ENCODE measurements at regions not wholly inside any gene's neighbourhood (a gene's known extent, or its start where the extent isn't known, plus 50 kb on each side); places are given as distances from the start of the nearest gene placed in this dataset.

DNA sequence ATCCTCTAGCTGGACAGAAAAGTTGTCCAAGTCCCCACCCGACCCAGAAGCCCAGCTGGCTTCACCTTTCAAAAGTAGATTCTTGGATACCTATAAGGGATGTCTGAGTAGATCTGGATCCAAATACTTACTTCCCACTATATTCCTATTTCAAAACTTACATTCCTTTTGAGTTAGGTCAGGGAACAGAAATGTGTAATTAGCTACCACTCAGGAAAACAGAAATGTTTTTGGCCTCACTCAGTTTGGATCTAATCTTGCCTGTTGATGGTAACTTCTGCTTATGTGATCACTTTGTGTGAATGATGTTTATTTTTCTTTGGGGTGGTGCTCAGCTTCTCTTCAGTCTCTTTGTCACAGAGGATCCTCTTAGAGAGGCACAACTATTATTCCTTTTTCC, 814.4 kb upstream of the RGS18 start:
- Histone ChIP-seq H3K4me3 (no peak overlapping the region), H3K9me3 (no peaks in the 10 kb centered on the region), H3K27me3 (ENCODE audit: insufficient read depth in 3 of 3, low read length in 2 of 3) (no peaks in the 10 kb centered on the region), H3K36me3 (ENCODE audit: insufficient read depth in 1 of 2, low read depth in 1 of 2) (no peaks in the 10 kb centered on the region), H3K4me1 (no peaks in the 10 kb centered on the region), H3K27ac (no peak overlapping the region)
- DNase-seq (no peak), ATAC-seq (no peak)
- intact Hi-C loops (cut with DNase I), result no loop called here
- TF ChIP-seq CTCF (IDR thresholded peaks at IDR 0.05), result no peak
- 40 to 48% (median 41%) methylated on average over 1 of the region's 1 CpG for WGBS, 3 donors

GRCh38 chr1:191346381-191346780, 811.9 kb upstream of the RGS18 start:
- WGBS, 3 donors, result 68 to 77% (median 74%) methylated on average over 3 of the region's 3 CpGs
- Histone ChIP-seq H3K4me3 (no peak overlapping the region), H3K4me1 (no peaks in the 10 kb centered on the region), H3K27ac (no peak overlapping the region), H3K9me3 (no peaks in the 10 kb centered on the region), H3K27me3 (ENCODE audit: insufficient read depth in 3 of 3, low read length in 2 of 3) (no peaks in the 10 kb centered on the region), H3K36me3 (ENCODE audit: insufficient read depth in 1 of 2, low read depth in 1 of 2) (no peaks in the 10 kb centered on the region)
- TF ChIP-seq CTCF (IDR thresholded peaks at IDR 0.05), result no peak
- DNase-seq, result no peak
- ATAC-seq, result no peak
- intact Hi-C loops (cut with DNase I), result no loop called here

GRCh38 chr1:191348328-191348727, 809.9 kb upstream of the RGS18 start:
- ATAC-seq (no peak), DNase-seq (no peak)
- Histone ChIP-seq H3K4me1 (no peaks in the 10 kb centered on the region), H3K9me3 (no peaks in the 10 kb centered on the region), H3K27ac (no peak overlapping the region), H3K4me3 (no peak overlapping the region), H3K36me3 (ENCODE audit: insufficient read depth in 1 of 2, low read depth in 1 of 2) (no peaks in the 10 kb centered on the region), H3K27me3 (ENCODE audit: insufficient read depth in 3 of 3, low read length in 2 of 3) (no peaks in the 10 kb centered on the region)
- 85 to 91% (median 88%) methylated on average over 3 of the region's 3 CpGs for WGBS, 3 donors
- TF ChIP-seq CTCF (IDR thresholded peaks at IDR 0.05), result no peak
- intact Hi-C loops (cut with DNase I), result no loop called here

DNA sequence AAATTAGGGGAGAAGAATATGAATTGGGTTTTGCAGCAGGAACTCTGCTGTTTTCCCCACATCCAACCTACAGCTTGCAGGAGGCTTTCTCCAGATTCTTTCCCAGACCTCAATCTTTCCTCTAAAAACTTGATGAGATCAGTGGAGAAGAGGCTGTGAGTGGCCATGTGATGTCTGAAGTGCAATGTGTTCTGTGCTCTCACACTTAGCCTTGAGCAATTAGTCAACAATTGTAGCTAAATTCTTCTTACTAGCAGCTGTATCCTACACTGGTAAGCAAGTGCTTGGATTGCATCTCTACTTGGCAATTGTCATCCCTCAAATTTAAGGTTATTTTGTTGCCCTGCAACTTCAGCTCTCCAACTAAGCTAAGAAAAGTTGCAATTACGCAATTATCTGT, 807.3 kb upstream of the RGS18 start:
- WGBS, 3 donors, result 0% methylated on average over 1 of the region's 1 CpG
- Histone ChIP-seq H3K4me1 (no peaks in the 10 kb centered on the region), H3K27ac (no peak overlapping the region), H3K36me3 (ENCODE audit: insufficient read depth in 1 of 2, low read depth in 1 of 2) (no peaks in the 10 kb centered on the region), H3K9me3 (no peaks in the 10 kb centered on the region), H3K27me3 (ENCODE audit: insufficient read depth in 3 of 3, low read length in 2 of 3) (no peaks in the 10 kb centered on the region), H3K4me3 (no peak overlapping the region)
- no peak for TF ChIP-seq CTCF (IDR thresholded peaks at IDR 0.05)
- intact Hi-C loops (cut with DNase I), result no loop called here
- DNase-seq, result no peak
- no peak for ATAC-seq

GRCh38 chr1:191358724-191359123, 799.5 kb upstream of the RGS18 start:
- intact Hi-C loops (cut with DNase I), result no loop called here
- ATAC-seq, result no peak
- 92 to 95% (median 92%) methylated on average over 1 of the region's 1 CpG for WGBS, 3 donors

More at GRCh38 chr1:191358724-191359123, 799.5 kb upstream of the RGS18 start:
- DNase-seq, result no peak
- H3K4me1 ChIP-seq, result no peaks in the 10 kb centered on the region
- H3K36me3 ChIP-seq (ENCODE audit: insufficient read depth in 1 of 2, low read depth in 1 of 2), result no peaks in the 10 kb centered on the region
- no peaks in the 10 kb centered on the region for H3K9me3 ChIP-seq
- H3K27me3 ChIP-seq (ENCODE audit: insufficient read depth in 3 of 3, low read length in 2 of 3), result no peaks in the 10 kb centered on the region
- no peak for TF ChIP-seq CTCF (IDR thresholded peaks at IDR 0.05)
- H3K4me3 ChIP-seq, result no peak overlapping the region
- no peak overlapping the region for H3K27ac ChIP-seq

All from psoas muscle (tissue), 7 donors.